ENCODE measurements at regions not wholly inside any gene's neighbourhood (a gene's known extent, or its start where the extent isn't known, plus 50 kb on each side); places are given as distances from the start of the nearest gene placed in this dataset.

DNA sequence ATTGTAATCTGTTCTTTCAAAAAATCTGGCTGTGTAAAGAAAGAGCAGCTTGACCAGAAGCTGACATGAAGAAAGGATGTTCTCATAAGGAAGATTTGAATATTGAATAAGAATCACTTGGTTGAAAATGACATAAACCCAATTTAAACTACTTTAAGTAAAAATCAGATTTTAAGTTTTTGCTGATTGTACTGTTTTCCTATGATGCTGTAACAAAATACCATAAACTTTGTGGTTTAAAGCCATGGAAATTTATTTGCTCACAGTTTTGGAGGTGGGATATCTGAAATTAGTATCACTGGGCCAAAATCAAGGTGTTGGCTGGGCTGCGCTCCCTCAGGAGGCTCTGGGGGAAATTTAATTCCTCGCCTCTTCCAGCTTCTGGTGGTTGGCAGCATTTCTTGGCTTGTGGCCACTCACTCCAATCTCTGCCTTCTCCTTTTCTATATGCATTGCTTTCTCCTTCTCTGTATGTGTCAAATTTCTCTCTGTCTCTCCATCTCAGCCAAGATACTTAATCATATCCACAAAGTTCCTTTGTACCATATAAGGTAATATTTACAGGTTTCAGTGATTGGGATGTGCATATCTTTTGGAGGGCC lies 141.2 kb upstream of the ZFP64 start:
- no peak for ATAC-seq
- DNase-seq (ENCODE audit: low spot score): no peak
- Mint-ChIP-seq H3K9me3 (peaks cover 34% of the 10 kb centered on the region), H3K27me3 (ENCODE audit: low read depth) (peaks cover 2% of the 10 kb centered on the region), H3K4me3 (no peak overlapping the region), H3K36me3 (no peaks in the 10 kb centered on the region), H3K27ac (no peak overlapping the region), H3K4me1 (no peaks in the 10 kb centered on the region)
- TF ChIP-seq FOXP1 (CRISPR knock-in tag; IDR thresholded peaks at IDR 0.05; ENCODE audit: borderline replicate concordance): no peak
- no peak for TF ChIP-seq MXD4 (CRISPR knock-in tag; IDR thresholded peaks at IDR 0.05; ENCODE audit: borderline replicate concordance)
- no peak for TF ChIP-seq CBFB (CRISPR knock-in tag; IDR thresholded peaks at IDR 0.05; ENCODE audit: low read depth)
- no peak for TF ChIP-seq ZNF512 (CRISPR knock-in tag; IDR thresholded peaks at IDR 0.05; ENCODE audit: borderline replicate concordance)
- no peak for TF ChIP-seq EMX1 (CRISPR knock-in tag; IDR thresholded peaks at IDR 0.05)
- no peak for TF ChIP-seq ESRRA (CRISPR knock-in tag; IDR thresholded peaks at IDR 0.05; ENCODE audit: borderline replicate concordance)
- no peak for TF ChIP-seq ZNF396 (CRISPR knock-in tag; IDR thresholded peaks at IDR 0.05; ENCODE audit: borderline replicate concordance)
- no peak for TF ChIP-seq ZBTB21 (CRISPR knock-in tag; IDR thresholded peaks at IDR 0.05; ENCODE audit: borderline replicate concordance)
- ChIA-PET POLR2A (no interaction called here), CTCF (no interaction called here)

- POLR2A ChIA-PET: no interaction called here
- no peak for TF ChIP-seq HMGA2 (CRISPR knock-in tag; IDR thresholded peaks at IDR 0.05)
- TF ChIP-seq PRDM15 (CRISPR knock-in tag; IDR thresholded peaks at IDR 0.05): no peak
- CTCF ChIA-PET: no interaction called here
- DNase-seq (ENCODE audit: low spot score): no peak
- no peak overlapping the region for H3K4me3 Mint-ChIP-seq
- peaks cover 29% of the 10 kb centered on the region for H3K9me3 Mint-ChIP-seq
- no peak overlapping the region for H3K27ac Mint-ChIP-seq
- no peaks in the 10 kb centered on the region for H3K36me3 Mint-ChIP-seq
- H3K4me1 Mint-ChIP-seq: no peaks in the 10 kb centered on the region
- H3K27me3 Mint-ChIP-seq (ENCODE audit: low read depth): peaks cover 5% of the 10 kb centered on the region
- no peak for ATAC-seq
Observed at GRCh38 chr20:52332230-52332629, 140.7 kb upstream of the ZFP64 start.

- no peak overlapping the region for H3K4me3 Mint-ChIP-seq
- DNase-seq (ENCODE audit: low spot score) (no peak), ATAC-seq (no peak)
- TF ChIP-seq TEAD1 (CRISPR knock-in tag; IDR thresholded peaks at IDR 0.05) (no peak), NFATC4 (CRISPR knock-in tag; IDR thresholded peaks at IDR 0.05) (no peak), SP1 (CRISPR knock-in tag; conservative IDR thresholded peaks at IDR 0.05) (no peak), AFF4 (CRISPR knock-in tag; IDR thresholded peaks at IDR 0.05; ENCODE audit: borderline replicate concordance) (no peak), ZNF138 (CRISPR knock-in tag; conservative IDR thresholded peaks at IDR 0.05) (no peak), ESRRA (CRISPR knock-in tag; IDR thresholded peaks at IDR 0.05; ENCODE audit: borderline replicate concordance) (no peak), ZNF512 (CRISPR knock-in tag; IDR thresholded peaks at IDR 0.05; ENCODE audit: borderline replicate concordance) (no peak), ZNF671 (CRISPR knock-in tag; IDR thresholded peaks at IDR 0.05) (no peak), ZBTB21 (CRISPR knock-in tag; IDR thresholded peaks at IDR 0.05; ENCODE audit: borderline replicate concordance) (no peak)
- TF ChIP-seq, protein P1, sequence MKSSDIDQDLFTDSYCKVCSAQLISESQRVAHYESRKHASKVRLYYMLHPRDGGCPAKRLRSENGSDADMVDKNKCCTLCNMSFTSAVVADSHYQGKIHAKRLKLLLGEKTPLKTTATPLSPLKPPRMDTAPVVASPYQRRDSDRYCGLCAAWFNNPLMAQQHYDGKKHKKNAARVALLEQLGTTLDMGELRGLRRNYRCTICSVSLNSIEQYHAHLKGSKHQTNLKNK (CRISPR knock-in tag; IDR thresholded peaks at IDR 0.05): no peak
- ChIA-PET POLR2A (no interaction called here), CTCF (no interaction called here)
- H3K9me3 Mint-ChIP-seq: peaks cover 29% of the 10 kb centered on the region
- H3K36me3 Mint-ChIP-seq: no peaks in the 10 kb centered on the region
- H3K27ac Mint-ChIP-seq: no peak overlapping the region
- peaks cover 5% of the 10 kb centered on the region for H3K27me3 Mint-ChIP-seq (ENCODE audit: low read depth)
- H3K4me1 Mint-ChIP-seq: no peaks in the 10 kb centered on the region
Observed at GRCh38 chr20:52331655-52332054, 140.1 kb upstream of the ZFP64 start.

All from WTC11 (cell line).